ENCODE measurements at regions not wholly inside any gene's neighbourhood (a gene's known extent, or its start where the extent isn't known, plus 50 kb on each side); places are given as distances from the start of the nearest gene placed in this dataset.

- TF ChIP-seq CTCF (IDR thresholded peaks at IDR 0.05; ENCODE audit: borderline replicate concordance, extremely low read depth, low read length, poor library complexity, severe bottlenecking), result peak; percentile 50
- TF ChIP-seq EZH2 (IDR thresholded peaks at IDR 0.05; ENCODE audit: borderline replicate concordance, low read depth, low read length, severe bottlenecking), result no peak
Measured at GRCh38 chr6:26216886-26217713, 129.9 kb downstream of the HFE start.
